GM12872 (cell line): ENCODE measurements at regions not wholly inside any gene's neighbourhood (a gene's known extent, or its start where the extent isn't known, plus 50 kb on each side); places are given as distances from the start of the nearest gene placed in this dataset.

Source experiments
- TF ChIP-seq, protein P1 (sequence below): IDR thresholded peaks from 3 replicates; pipeline ENCODE4 v1.5.1; 2011; ENCODE audit warnings: low read depth, mild to moderate bottlenecking, low read length, moderate library complexity; ENCODE audit not compliant: insufficient read depth

DNA sequence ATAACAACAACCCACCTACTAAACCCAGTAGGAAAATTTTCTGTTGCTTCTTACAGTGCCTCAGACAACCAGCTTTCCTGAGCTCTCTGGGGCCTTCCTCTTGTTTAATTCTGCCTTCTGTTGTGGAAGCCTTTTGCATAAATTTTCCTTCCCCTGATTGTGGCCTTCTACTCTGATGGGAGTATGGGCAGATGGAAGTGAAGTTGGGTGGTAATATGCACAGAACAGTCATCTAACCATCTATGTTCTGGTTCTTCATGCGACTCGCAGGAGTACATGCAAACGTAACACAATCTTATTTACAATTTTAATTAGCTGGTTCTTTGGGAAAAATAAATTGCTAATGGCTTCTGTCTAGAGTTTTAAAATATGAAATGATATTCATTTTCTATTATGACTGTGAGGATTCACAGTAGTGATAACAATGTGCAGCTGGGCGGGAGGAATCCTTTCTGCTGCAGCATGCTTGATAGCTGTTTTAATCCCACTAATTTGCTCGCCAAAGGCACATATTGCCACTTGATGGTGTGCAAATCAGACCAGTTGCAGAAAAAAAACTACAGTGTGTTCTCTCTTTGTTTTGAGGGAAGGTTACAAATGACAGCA, 311.5 kb upstream of the ROPN1 start:
- TF ChIP-seq, protein P1, sequence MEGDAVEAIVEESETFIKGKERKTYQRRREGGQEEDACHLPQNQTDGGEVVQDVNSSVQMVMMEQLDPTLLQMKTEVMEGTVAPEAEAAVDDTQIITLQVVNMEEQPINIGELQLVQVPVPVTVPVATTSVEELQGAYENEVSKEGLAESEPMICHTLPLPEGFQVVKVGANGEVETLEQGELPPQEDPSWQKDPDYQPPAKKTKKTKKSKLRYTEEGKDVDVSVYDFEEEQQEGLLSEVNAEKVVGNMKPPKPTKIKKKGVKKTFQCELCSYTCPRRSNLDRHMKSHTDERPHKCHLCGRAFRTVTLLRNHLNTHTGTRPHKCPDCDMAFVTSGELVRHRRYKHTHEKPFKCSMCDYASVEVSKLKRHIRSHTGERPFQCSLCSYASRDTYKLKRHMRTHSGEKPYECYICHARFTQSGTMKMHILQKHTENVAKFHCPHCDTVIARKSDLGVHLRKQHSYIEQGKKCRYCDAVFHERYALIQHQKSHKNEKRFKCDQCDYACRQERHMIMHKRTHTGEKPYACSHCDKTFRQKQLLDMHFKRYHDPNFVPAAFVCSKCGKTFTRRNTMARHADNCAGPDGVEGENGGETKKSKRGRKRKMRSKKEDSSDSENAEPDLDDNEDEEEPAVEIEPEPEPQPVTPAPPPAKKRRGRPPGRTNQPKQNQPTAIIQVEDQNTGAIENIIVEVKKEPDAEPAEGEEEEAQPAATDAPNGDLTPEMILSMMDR: no peak

DNA sequence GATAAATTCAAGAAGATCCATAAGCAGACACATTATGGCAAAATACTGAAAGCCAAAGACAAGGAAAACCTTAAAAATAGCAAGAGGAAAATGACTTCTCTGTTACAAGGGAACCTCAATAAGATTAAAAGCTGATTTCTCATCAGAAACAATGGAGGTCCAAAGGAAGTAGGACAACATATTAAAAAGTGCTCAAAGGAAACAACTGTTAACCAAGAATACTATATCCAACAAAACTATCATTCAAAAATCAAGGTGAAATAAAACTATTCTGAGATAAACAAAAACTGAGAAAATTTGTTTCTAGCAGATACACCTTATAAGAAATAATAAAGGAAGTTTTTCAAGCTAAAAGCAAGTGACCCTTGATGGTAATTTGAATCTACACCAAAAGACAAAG, 314.7 kb upstream of the ROPN1 start:
- TF ChIP-seq, protein P1: no peak

DNA sequence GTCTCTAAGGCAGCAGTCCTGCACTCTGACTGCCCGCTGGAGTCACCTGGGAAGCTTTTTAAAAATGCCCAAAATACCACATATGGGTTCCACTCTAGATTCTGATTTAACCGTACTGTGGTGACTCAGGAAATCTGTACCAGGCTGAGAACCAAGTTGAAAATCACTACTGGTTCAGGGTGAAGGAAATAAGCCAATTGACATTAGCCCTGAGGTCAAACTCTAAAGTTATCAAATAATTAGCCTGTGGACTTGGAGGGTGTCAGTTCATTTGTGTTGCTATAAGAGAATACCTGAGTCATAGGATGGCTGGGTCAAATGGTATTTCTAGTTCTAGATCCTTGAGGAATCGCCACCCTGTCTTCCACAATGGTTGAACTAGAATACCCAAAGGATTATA, 321.7 kb upstream of the ROPN1 start:
- TF ChIP-seq, protein P1: no peak

DNA sequence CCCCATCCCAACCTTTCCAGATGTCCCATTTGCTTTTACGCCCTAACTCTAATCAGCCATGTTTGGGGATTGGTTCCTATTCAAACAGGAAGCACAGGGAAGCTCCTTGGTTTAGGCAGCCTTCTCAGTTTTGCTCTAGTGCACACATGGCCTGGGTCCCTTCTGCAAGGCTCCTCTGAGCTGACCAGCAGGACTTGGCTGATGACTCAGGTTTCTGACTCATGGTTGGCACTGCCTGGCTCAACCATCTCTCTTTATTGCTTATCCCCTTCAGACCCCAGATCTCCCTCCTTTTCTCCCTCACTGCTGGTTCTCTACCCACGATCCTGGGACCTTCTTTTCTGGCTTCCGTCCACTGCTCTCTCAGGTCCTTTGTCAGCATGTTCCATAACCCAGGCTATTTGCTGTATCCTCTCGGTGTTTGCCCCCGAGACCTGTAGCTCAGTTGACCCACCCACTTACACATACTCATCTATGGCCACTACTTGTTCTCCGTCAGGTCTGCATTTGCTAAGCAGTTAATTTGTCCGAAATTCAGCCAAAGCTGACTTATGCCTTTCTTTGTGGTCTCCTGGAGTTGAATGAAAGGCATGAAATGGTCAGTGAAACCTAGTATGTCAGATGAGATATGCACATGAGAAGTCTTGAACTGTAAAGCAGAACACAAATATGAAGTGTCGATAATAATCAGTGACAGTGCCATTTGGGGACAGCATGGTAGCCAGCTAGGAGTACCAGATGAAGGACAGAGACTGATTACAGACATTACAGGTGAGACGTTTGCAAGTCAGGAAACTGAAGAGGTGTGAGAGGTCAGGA, 323.5 kb upstream of the ROPN1 start:
- TF ChIP-seq, protein P1: no peak

- TF ChIP-seq, protein P1: no peak
Measured at GRCh38 chr3:124316034-124316287, 324.0 kb upstream of the ROPN1 start.

GRCh38 chr3:124318014-124318413, 326.1 kb upstream of the ROPN1 start:
- TF ChIP-seq, protein P1: no peak

GRCh38 chr3:124318656-124319055, 326.7 kb upstream of the ROPN1 start:
- TF ChIP-seq, protein P1: no peak
